ENCODE measurements at regions not wholly inside any gene's neighbourhood (a gene's known extent, or its start where the extent isn't known, plus 50 kb on each side); places are given as distances from the start of the nearest gene placed in this dataset.

DNA sequence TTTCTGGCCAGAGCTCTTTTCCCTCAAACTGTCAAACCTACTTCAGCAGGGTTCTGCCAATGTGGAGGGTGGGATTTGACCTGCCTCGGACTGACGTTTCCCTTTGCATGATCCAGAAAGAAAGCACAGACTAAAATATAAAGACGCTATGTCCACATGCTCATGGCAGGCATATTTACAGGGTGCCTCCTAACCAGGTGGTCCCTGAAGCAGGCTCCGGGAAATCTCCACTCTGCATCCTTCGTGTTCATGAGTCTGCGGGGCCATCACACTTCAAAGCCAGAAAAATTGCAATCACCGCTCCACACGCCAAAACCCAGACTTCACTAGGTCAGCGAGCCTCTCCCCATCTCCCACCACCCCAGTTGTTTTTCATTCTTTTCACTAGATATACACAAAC, 143.3 kb upstream of the IGF1R start:
- TF ChIP-seq TAF1 (IDR thresholded peaks at IDR 0.05; ENCODE audit: borderline replicate concordance, insufficient read depth, low read length), result no peak

DNA sequence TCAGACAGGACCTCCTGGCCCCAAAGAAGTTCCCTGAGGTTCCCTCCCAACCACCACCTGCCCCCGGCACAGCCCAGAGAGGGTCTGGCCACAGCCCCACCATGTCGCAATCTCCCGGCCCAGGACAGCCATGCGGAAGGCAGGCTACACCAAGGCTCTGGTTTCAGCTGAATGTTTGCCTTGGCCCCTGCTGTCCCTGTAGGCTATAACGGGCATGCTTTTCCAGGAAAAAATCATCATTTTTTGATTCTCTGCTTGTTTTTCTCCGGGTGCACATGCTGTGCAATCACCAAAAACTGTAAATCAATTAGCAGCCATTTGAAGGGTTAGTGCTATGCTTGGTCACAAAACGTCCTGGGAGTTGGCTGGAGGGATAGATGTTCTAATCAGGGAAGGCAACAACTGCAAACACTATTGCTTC, 142.7 kb upstream of the IGF1R start:
- peak; percentile 10 for TF ChIP-seq FOXP2 (optimal IDR thresholded peaks at IDR 0.05; ENCODE audit: borderline replicate concordance, extremely low read depth, extremely low read length, insufficient read depth)
- no peak for TF ChIP-seq TAF1 (IDR thresholded peaks at IDR 0.05; ENCODE audit: borderline replicate concordance, insufficient read depth, low read length)

DNA sequence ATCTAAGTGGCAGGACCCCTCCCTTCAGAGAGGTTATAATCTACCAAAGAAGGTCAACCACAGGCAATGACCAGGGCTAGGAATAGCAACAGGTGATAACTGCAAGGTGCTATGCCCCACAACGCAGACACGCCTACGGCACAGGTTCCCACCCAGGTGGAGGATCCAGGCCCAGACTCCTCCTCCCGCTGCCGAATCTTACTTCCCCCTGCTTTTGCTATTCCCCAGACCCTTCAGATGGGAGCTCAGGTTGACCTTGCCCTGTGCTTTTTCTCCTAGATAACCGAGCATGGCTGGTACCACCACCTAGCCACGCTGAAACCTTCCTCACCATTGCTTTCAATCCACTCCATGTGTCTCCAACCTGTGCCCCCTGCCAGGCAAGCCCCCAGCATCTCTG, 142.2 kb upstream of the IGF1R start:
- TF ChIP-seq SIN3A (IDR thresholded peaks at IDR 0.05; ENCODE audit: borderline replicate concordance, insufficient read depth, low read length) (no peak), FOXP2 (optimal IDR thresholded peaks at IDR 0.05; ENCODE audit: borderline replicate concordance, extremely low read depth, extremely low read length, insufficient read depth) (no peak), TAF1 (IDR thresholded peaks at IDR 0.05; ENCODE audit: borderline replicate concordance, insufficient read depth, low read length) (no peak), REST (IDR thresholded peaks at IDR 0.05; ENCODE audit: insufficient read depth in 1 of 2, low read depth in 2 of 2, low read length in 2 of 2) (no peak)

DNA sequence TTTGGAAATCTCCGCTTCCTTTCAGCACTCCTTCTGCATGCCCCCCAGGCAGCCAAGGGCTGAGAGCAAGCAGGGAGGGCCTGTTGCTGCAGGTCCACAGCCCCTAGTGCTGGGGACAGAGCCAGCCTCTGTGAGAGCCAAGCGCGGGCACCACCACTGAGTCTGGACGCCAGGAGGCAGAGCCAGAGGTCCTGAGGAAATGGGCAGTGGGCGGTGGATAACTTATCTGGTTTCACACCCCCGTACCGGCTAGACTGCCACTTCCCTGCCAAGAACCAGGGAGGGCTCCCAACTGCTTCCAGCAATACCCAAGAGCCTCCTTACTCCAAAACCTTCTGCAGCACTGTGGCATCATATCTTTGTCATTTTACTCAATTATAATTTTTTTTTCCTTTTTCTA, 141.6 kb upstream of the IGF1R start:
- TF ChIP-seq SIN3A (IDR thresholded peaks at IDR 0.05; ENCODE audit: borderline replicate concordance, insufficient read depth, low read length) (no peak), REST (IDR thresholded peaks at IDR 0.05; ENCODE audit: insufficient read depth in 1 of 2, low read depth in 2 of 2, low read length in 2 of 2) (no peak), POLR2AphosphoS5 (IDR thresholded peaks at IDR 0.05; ENCODE audit: low read depth, low read length) (no peak), TAF1 (IDR thresholded peaks at IDR 0.05; ENCODE audit: borderline replicate concordance, insufficient read depth, low read length) (no peak), FOXP2 (optimal IDR thresholded peaks at IDR 0.05; ENCODE audit: borderline replicate concordance, extremely low read depth, extremely low read length, insufficient read depth) (no peak)

DNA sequence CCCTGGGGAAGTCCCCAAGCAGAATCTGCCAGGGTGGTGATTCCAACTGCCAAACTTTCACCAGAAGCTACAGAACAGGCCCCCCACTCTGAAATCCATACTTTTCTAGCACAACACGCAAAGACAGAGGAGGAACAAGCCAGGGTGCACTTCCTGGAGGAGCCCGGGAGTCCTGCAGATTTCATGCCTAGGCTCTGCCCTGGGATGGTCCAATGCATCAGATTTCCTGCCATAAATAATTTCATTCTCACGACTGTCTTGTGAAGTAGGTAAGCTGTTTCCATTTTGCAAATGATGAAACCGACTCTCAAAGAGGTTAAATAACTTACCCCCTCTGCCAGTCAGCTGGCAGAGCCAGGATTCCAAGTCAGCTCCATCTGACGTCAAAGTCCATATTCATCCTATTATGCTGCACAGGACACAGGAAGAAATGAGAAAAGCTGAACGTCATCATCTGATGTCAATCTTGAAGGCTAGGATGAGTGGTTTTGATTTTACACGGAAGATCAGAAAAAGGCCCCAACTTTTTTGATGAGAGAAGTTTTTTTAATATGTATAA, 134.8 kb upstream of the IGF1R start:
- no peak for TF ChIP-seq FOXP2 (optimal IDR thresholded peaks at IDR 0.05; ENCODE audit: borderline replicate concordance, extremely low read depth, extremely low read length, insufficient read depth)
- TF ChIP-seq POLR2AphosphoS5 (IDR thresholded peaks at IDR 0.05; ENCODE audit: low read depth, low read length), result no peak
- TF ChIP-seq REST (IDR thresholded peaks at IDR 0.05; ENCODE audit: insufficient read depth in 1 of 2, low read depth in 2 of 2, low read length in 2 of 2), result no peak
- TF ChIP-seq TAF1 (IDR thresholded peaks at IDR 0.05; ENCODE audit: borderline replicate concordance, insufficient read depth, low read length), result no peak
- TF ChIP-seq SIN3A (IDR thresholded peaks at IDR 0.05; ENCODE audit: borderline replicate concordance, insufficient read depth, low read length), result no peak

DNA sequence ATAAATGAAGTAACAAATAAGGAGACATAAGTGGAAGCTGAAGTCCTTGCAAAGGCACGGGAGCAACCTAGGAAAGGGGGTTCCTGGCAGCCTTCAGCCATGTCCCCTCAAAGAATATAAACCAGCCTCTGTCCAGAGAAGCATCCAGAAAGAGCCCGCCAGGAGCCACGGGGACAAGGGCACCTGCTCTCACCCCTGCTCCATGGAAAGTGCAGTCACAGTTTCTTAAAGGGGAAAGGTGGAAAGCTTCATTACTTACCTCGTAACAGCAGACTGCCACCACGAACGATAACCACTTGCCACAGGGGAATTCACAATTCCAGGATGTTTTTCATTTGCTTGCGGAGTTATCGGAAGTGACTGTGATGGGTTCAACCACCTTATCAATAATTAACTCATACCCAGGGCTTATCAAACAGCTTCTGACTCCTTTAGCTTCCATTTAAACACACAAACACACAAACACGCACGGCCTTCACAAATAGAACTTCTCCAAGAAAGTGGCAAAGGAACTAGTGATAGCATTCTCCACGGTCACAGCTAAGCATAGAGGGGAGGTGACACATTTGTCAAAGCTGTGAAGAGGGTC, 134.2 kb upstream of the IGF1R start:
- TF ChIP-seq FOXP2 (optimal IDR thresholded peaks at IDR 0.05; ENCODE audit: borderline replicate concordance, extremely low read depth, extremely low read length, insufficient read depth) (no peak), SIN3A (IDR thresholded peaks at IDR 0.05; ENCODE audit: borderline replicate concordance, insufficient read depth, low read length) (no peak), TAF1 (IDR thresholded peaks at IDR 0.05; ENCODE audit: borderline replicate concordance, insufficient read depth, low read length) (no peak), REST (IDR thresholded peaks at IDR 0.05; ENCODE audit: insufficient read depth in 1 of 2, low read depth in 2 of 2, low read length in 2 of 2) (no peak), POLR2AphosphoS5 (IDR thresholded peaks at IDR 0.05; ENCODE audit: low read depth, low read length) (no peak)

Data from PFSK-1 (cell line).